ENCODE measurements at regions not wholly inside any gene's neighbourhood (a gene's known extent, or its start where the extent isn't known, plus 50 kb on each side); places are given as distances from the start of the nearest gene placed in this dataset.

DNA sequence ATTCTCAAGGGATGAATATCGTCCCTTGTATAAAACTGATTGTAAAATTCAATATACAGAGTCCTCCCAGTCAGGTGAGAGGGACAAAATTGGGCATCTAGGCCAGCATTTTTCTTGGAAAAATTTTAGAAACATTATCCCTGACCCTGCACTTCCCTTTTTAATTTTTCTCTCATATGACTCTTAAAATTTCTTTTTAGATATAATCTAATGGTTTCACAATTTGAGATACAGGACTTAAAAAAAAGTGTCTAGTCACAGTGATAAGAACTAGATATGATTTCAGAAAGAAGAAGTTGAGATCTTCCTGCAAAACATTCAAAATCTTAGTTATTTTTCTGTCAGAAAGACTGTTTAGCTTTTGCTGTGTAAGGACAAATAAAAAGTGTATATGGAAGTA is 270.8 kb upstream of the PPFIA2 start:
- intact Hi-C loops (cut with micrococcal nuclease): no loop called here
- no peak for ATAC-seq (ENCODE audit: low read depth)

DNA sequence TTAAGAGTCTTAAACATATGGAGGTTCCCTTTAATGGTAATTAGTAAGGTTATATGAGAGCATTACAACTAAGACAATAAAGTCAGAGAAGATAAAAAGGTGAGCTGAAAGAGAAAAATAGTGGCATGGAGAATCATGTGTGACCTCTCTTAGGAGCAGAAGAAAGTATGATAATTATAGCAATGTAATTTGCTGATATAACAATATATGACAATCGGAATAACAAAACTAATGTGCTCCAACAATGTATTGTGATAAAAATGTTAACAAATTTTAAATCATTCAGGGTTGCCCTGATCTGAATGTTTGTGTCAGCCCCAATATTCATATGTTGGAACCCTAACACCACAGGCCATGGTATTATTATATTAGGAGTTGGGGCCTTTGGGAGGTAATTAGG is 269.6 kb upstream of the PPFIA2 start:
- intact Hi-C loops (cut with micrococcal nuclease): no loop called here
- Mint-ChIP-seq H3K9me3 (ENCODE audit: insufficient read depth) (peaks cover 2% of the 10 kb centered on the region), H3K4me1 (no peaks in the 10 kb centered on the region), H3K4me3 (no peak overlapping the region), H3K27ac (no peak overlapping the region), H3K27me3 (no peaks in the 10 kb centered on the region)
- ChIA-PET POLR2A (no interaction called here), CTCF (no interaction called here)
- H3K4me1 ChIP-seq (ENCODE audit: control insufficient read depth in 2 of 2, insufficient read depth in 2 of 2, low read length in 2 of 2): no peaks in the 10 kb centered on the region
- no peaks in the 10 kb centered on the region for H3K36me3 ChIP-seq (replicated peaks in 1 of 2; ENCODE audit: control extremely low read depth in 1 of 2, control insufficient read depth in 1 of 2, extremely low read depth in 1 of 2, insufficient read depth in 2 of 2, low read length in 1 of 2)
- WGBS (ENCODE audit: insufficient coverage): no CpG with 5 or more reads among the region's 1 CpG
- no peaks in the 10 kb centered on the region for H3K9me3 ChIP-seq (ENCODE audit: control extremely low read depth in 1 of 3, control insufficient read depth in 2 of 3, insufficient read depth in 1 of 3, low read length in 2 of 3)
- no peak for ATAC-seq (ENCODE audit: low read depth)
- no peak overlapping the region for H3K27ac ChIP-seq (ENCODE audit: low read length in 2 of 2)
- TF ChIP-seq, protein P1, sequence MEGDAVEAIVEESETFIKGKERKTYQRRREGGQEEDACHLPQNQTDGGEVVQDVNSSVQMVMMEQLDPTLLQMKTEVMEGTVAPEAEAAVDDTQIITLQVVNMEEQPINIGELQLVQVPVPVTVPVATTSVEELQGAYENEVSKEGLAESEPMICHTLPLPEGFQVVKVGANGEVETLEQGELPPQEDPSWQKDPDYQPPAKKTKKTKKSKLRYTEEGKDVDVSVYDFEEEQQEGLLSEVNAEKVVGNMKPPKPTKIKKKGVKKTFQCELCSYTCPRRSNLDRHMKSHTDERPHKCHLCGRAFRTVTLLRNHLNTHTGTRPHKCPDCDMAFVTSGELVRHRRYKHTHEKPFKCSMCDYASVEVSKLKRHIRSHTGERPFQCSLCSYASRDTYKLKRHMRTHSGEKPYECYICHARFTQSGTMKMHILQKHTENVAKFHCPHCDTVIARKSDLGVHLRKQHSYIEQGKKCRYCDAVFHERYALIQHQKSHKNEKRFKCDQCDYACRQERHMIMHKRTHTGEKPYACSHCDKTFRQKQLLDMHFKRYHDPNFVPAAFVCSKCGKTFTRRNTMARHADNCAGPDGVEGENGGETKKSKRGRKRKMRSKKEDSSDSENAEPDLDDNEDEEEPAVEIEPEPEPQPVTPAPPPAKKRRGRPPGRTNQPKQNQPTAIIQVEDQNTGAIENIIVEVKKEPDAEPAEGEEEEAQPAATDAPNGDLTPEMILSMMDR (IDR thresholded peaks at IDR 0.05): no peak
- no peak for TF ChIP-seq EZH2 (IDR thresholded peaks at IDR 0.05; ENCODE audit: borderline replicate concordance, insufficient read depth, low read depth, low read length, poor library complexity, severe bottlenecking)
- no peaks in the 10 kb centered on the region for H3K79me2 ChIP-seq (ENCODE audit: control insufficient read depth, insufficient read depth, low read length)
- no peak overlapping the region for H3K9ac ChIP-seq (ENCODE audit: low read length)
- H3K4me2 ChIP-seq (replicated peaks; ENCODE audit: low read depth, low read length, poor library complexity, severe bottlenecking): no peak overlapping the region
- no peaks in the 10 kb centered on the region for H3K27me3 ChIP-seq (replicated peaks in 1 of 4; ENCODE audit: control extremely low read depth in 1 of 4, control insufficient read depth in 3 of 4, insufficient read depth in 4 of 4, low read length in 3 of 4)
- H2AFZ ChIP-seq (ENCODE audit: insufficient read depth, low read depth, low read length, poor library complexity, severe bottlenecking): no peak overlapping the region
- H3K4me3 ChIP-seq (ENCODE audit: control extremely low read depth in 1 of 5, extremely low read depth in 1 of 5, insufficient read depth in 1 of 5, low read depth in 2 of 5, low read length in 4 of 5): no peak overlapping the region
- H4K20me1 ChIP-seq (ENCODE audit: control insufficient read depth, insufficient read depth, low read length, poor library complexity, severe bottlenecking): no peaks in the 10 kb centered on the region
- DNase-seq: no peak

More for the DNA sequence above, 270.8 kb upstream of the PPFIA2 start:
- no peak overlapping the region for H3K4me3 Mint-ChIP-seq
- CTCF ChIA-PET: no interaction called here
- Histone ChIP-seq H3K9ac (ENCODE audit: low read length) (no peak overlapping the region), H3K27ac (ENCODE audit: low read length in 2 of 2) (no peak overlapping the region), H3K4me1 (ENCODE audit: control insufficient read depth in 2 of 2, insufficient read depth in 2 of 2, low read length in 2 of 2) (no peaks in the 10 kb centered on the region), H3K27me3 (replicated peaks in 1 of 4; ENCODE audit: control extremely low read depth in 1 of 4, control insufficient read depth in 3 of 4, insufficient read depth in 4 of 4, low read length in 3 of 4) (no peaks in the 10 kb centered on the region), H3K4me3 (ENCODE audit: control extremely low read depth in 1 of 5, extremely low read depth in 1 of 5, insufficient read depth in 1 of 5, low read depth in 2 of 5, low read length in 4 of 5) (no peak overlapping the region), H3K9me3 (ENCODE audit: control extremely low read depth in 1 of 3, control insufficient read depth in 2 of 3, insufficient read depth in 1 of 3, low read length in 2 of 3) (peaks cover 0 to 2% (median 0%) of the 10 kb centered on the region in 3 donors), H4K20me1 (ENCODE audit: control insufficient read depth, insufficient read depth, low read length, poor library complexity, severe bottlenecking) (no peaks in the 10 kb centered on the region), H3K4me2 (replicated peaks; ENCODE audit: low read depth, low read length, poor library complexity, severe bottlenecking) (no peak overlapping the region), H3K36me3 (replicated peaks in 1 of 2; ENCODE audit: control extremely low read depth in 1 of 2, control insufficient read depth in 1 of 2, extremely low read depth in 1 of 2, insufficient read depth in 2 of 2, low read length in 1 of 2) (no peaks in the 10 kb centered on the region), H3K79me2 (ENCODE audit: control insufficient read depth, insufficient read depth, low read length) (no peaks in the 10 kb centered on the region), H2AFZ (ENCODE audit: insufficient read depth, low read depth, low read length, poor library complexity, severe bottlenecking) (no peak overlapping the region)
- WGBS (ENCODE audit: insufficient coverage): no CpG with 5 or more reads among the region's 1 CpG
- TF ChIP-seq EZH2 (IDR thresholded peaks at IDR 0.05; ENCODE audit: borderline replicate concordance, insufficient read depth, low read depth, low read length, poor library complexity, severe bottlenecking): no peak
- TF ChIP-seq, protein P1 (IDR thresholded peaks at IDR 0.05): no peak
- POLR2A ChIA-PET: no interaction called here
- H3K27ac Mint-ChIP-seq: no peak overlapping the region
- H3K4me1 Mint-ChIP-seq: no peaks in the 10 kb centered on the region
- DNase-seq: no peak
- H3K27me3 Mint-ChIP-seq: no peaks in the 10 kb centered on the region
- no peaks in the 10 kb centered on the region for H3K9me3 Mint-ChIP-seq (ENCODE audit: insufficient read depth)
